SU-DHL-6 (cell line): ENCODE measurements at regions not wholly inside any gene's neighbourhood (a gene's known extent, or its start where the extent isn't known, plus 50 kb on each side); places are given as distances from the start of the nearest gene placed in this dataset.
"Not testable (repeated sequence)": the region's sequence is repeated elsewhere in the genome, so short reads cannot be mapped to it uniquely, and the experiment has no call there.

Experiments
- CTCF ChIP-seq: fragments of 200-600 bp; sonication (generic); IDR thresholded peaks from one replicate; pipeline ENCODE4 v1.5.1; 2017; ENCODE audit warnings: antibody characterized with exemption, mild to moderate bottlenecking, low read length, moderate library complexity; ENCODE audit not compliant: insufficient read depth, poor library complexity, severe bottlenecking
- EZH2phosphoT487 ChIP-seq: fragments of 200-600 bp; sonication (generic), shearing (Covaris generic); conservative IDR thresholded peaks from 2 replicates; pipeline ENCODE4 v1.6.1; 2018; ENCODE audit warnings: mild to moderate bottlenecking, antibody characterized with exemption, low read length, moderate library complexity, mixed read lengths

- not testable (repeated sequence) for TF ChIP-seq CTCF, EZH2phosphoT487
These were observed 1047.0 kb upstream of the EDIL3 start for GRCh38 chr5:85431726-85432125.
